Colonic mucosa (tissue), 4 donors: ENCODE measurements at regions not wholly inside any gene's neighbourhood (a gene's known extent, or its start where the extent isn't known, plus 50 kb on each side); places are given as distances from the start of the nearest gene placed in this dataset.
A peak's percentile ranks its signal among the peaks of the same experiment; 100 is the strongest.
"Not testable (repeated sequence)": the region's sequence is repeated elsewhere in the genome, so short reads cannot be mapped to it uniquely, and the experiment has no call there.

Experiments
- DNase-seq: peaks from one replicate; pipeline ENCODE4 v3.0.0-alpha.2; 2020
- H3K27ac ChIP-seq: fragments of 200-600 bp; one replicate; pipeline ENCODE4 v1.8.0; 2021
- H3K27me3 ChIP-seq: fragments of 200-600 bp; one replicate; pipeline ENCODE4 v1.8.0; 2021
- H3K36me3 ChIP-seq: fragments of 200-600 bp; one replicate; pipeline ENCODE4 v1.8.0; 2021
- H3K4me1 ChIP-seq: fragments of 200-600 bp; one replicate; pipeline ENCODE4 v1.8.0; 2021; ENCODE audit warnings: mild to moderate bottlenecking
- H3K4me3 ChIP-seq: fragments of 200-600 bp; one replicate; pipeline ENCODE4 v1.8.0; 2021
- H3K9ac ChIP-seq, 2 donors: one replicate each; pipeline ENCODE4 v1.7.0; 2013; ENCODE audit warnings: control low read depth in 2 of 2, low read depth in 2 of 2, low read length in 2 of 2
- H3K9me3 ChIP-seq: fragments of 200-600 bp; one replicate; pipeline ENCODE4 v1.8.0; 2021
- intact Hi-C: fragments of 100-400 bp; cut with DNase I; formaldehyde crosslinking; loops from one replicate; pipeline ENCODE4 v1.14.1; 2022
- TF ChIP-seq, protein P1 (sequence below): fragments of 200-600 bp; IDR thresholded peaks from one replicate; pipeline ENCODE4 v1.8.0; 2022; ENCODE audit warnings: antibody characterized with exemption, mild to moderate bottlenecking
- donor health status: healthy.
- donor health status: DM: no; HTN: no; CAD: no.
- donor health status: DM: no; HTN: no; CAD: no.

DNA sequence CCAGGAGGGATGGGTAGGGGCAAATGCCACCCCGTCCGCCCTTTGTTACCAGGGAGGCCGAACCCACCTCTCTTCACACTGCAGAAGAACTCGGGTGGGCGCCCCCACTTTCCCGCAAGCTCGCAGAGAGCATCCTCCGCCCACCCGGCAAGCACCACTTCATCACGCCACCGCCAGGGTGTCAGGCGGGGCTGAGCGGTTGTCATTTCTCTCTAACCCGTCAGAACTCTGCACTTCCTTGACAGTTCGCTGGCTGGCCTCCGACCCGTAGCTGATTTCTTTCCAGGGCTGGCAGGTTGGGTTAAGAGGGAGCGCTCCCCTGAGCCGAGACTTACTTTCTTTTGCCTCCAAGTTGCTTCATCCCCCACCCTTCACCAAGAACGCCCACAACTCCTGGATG lies 130.7 kb downstream of the CRLF3 start:
- DNase-seq, result peak; percentile 26

DNA sequence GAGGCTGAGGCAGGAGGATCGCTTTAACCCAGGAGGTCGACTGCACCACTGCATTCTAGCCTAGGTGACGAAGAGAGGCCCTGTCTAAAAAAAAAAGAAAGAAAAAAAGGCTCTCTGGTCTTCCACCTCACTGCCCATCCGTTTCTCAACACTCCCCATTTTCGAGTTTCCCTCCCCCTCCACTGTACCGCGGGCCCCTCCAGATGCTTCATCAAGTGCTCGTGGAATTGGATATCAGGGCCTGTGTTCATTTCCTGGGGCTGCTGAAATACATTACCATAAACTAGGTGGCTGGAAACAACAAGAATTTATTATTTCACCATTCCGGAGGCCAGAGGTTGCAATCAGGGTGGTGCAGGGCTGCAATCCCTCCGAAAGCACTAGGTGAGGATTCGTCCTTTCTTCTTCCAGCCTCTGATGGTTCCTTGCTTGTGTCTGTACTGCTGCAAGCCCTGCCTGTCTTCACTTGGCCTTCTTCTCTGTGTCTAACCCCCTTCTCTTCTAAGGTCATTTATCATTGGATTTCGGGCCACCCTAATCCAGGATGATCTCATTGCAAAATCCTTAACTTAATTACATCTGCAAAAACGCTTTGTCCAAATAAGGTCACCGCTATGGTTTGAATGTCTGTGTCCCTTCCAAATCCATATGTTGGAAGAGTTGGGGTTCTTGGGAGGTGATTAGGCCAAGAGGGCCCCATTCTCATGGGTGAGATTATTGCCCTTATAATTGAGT lies 135.1 kb downstream of the CRLF3 start:
- H3K9me3 ChIP-seq, H3K4me1 ChIP-seq, DNase-seq, H3K4me3 ChIP-seq, H3K27me3 ChIP-seq, H3K36me3 ChIP-seq, H3K9ac ChIP-seq, H3K27ac ChIP-seq, intact Hi-C loops: not testable (repeated sequence)

More for the DNA sequence above, 130.7 kb downstream of the CRLF3 start:
- intact Hi-C loops, H3K36me3 ChIP-seq, H3K9ac ChIP-seq, H3K9me3 ChIP-seq, H3K4me3 ChIP-seq, H3K27ac ChIP-seq, H3K27me3 ChIP-seq, H3K4me1 ChIP-seq: not testable (repeated sequence)
- TF ChIP-seq, protein P1, sequence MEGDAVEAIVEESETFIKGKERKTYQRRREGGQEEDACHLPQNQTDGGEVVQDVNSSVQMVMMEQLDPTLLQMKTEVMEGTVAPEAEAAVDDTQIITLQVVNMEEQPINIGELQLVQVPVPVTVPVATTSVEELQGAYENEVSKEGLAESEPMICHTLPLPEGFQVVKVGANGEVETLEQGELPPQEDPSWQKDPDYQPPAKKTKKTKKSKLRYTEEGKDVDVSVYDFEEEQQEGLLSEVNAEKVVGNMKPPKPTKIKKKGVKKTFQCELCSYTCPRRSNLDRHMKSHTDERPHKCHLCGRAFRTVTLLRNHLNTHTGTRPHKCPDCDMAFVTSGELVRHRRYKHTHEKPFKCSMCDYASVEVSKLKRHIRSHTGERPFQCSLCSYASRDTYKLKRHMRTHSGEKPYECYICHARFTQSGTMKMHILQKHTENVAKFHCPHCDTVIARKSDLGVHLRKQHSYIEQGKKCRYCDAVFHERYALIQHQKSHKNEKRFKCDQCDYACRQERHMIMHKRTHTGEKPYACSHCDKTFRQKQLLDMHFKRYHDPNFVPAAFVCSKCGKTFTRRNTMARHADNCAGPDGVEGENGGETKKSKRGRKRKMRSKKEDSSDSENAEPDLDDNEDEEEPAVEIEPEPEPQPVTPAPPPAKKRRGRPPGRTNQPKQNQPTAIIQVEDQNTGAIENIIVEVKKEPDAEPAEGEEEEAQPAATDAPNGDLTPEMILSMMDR, result peak; percentile 22

DNA sequence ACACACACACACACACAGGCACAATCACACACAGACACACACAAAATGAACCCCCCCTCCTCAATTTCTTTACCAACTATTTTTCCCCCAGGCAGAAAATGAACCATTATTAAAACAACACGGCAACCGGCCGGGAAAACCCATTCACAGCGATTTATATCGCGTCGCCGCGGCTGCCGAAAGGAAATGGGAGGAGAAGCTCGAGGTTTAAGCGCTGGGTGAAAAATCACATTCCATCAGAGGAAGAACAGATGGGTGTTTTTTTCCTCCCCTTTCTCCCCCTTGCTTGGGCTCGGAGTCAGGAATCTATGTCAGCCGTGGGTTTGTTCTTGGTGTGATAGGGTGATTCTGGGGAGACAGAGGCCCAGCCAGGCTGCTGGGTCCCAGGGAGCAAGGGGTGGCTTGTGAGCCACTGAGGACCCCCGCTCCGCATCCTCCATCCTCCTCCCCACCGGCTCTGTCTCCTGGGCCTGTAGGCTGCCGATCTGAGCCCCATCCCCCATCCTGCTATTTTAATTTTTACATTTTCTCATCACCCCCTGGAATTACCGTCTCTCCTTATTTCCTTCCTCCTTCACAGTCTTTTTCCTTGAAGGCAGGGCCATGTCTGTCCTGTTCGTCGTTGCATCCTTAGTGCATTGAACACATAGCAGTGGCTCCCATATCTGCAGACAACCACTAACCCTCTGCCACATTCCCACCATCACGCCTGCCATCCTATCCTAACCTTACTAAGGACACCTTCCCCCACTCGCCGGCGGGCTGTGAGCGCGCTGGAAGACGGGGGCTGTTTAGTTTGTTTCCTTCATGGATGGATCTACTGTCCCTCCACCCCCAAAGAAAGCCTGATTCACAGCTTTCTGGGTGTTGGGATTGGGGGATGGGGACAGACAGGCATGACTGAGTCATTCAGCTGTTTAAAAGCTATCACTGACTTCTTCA lies 137.7 kb downstream of the CRLF3 start:
- H3K4me3 ChIP-seq, H3K4me1 ChIP-seq, H3K27me3 ChIP-seq, H3K9ac ChIP-seq, intact Hi-C loops, H3K36me3 ChIP-seq, H3K9me3 ChIP-seq, H3K27ac ChIP-seq, DNase-seq: not testable (repeated sequence)

DNA sequence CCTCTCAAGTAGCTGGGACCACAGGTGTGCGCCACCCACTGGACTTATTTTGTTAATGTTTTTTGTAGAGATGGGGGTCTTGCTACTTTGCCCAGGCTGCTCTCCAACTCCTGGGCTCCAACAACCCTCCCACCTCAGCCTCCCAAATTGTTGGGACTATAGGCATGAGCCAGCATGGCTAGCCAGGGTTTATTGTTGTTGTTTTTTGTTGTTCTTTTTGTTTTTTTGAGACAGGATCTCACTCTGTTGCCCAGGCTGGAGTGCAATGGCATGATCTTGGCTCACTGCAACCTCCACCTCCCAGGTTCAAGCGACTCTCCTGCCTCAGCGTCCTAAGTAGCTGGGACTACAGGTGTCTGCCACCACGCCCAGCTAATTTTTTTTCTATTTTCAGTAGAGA lies 142.2 kb downstream of the CRLF3 start:
- H3K4me3 ChIP-seq, H3K36me3 ChIP-seq, DNase-seq, H3K27me3 ChIP-seq, H3K9ac ChIP-seq, intact Hi-C loops, H3K4me1 ChIP-seq, H3K9me3 ChIP-seq, H3K27ac ChIP-seq: not testable (repeated sequence)

DNA sequence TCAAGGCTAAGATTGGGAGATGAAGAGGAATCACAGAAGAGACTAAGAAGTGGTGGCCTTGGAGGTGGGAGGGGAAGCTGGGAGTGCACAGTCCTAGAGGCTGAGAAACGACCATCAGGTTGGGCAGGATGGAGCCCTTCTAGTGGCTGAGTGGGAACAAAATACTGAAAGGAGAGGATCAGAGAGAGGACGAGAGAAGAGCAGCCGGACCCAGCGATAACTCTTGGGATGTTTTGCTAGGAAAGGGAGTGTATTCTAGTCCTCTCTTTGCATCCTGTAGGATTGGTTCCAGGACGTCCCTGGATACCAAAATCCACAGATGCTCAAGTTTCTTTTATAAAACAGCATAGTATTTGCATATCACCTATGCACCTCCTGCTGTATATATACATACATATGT lies 143.8 kb downstream of the CRLF3 start:
- H3K4me1 ChIP-seq, H3K36me3 ChIP-seq, DNase-seq, H3K27me3 ChIP-seq, H3K9me3 ChIP-seq, H3K9ac ChIP-seq, intact Hi-C loops, H3K27ac ChIP-seq, H3K4me3 ChIP-seq: not testable (repeated sequence)

DNA sequence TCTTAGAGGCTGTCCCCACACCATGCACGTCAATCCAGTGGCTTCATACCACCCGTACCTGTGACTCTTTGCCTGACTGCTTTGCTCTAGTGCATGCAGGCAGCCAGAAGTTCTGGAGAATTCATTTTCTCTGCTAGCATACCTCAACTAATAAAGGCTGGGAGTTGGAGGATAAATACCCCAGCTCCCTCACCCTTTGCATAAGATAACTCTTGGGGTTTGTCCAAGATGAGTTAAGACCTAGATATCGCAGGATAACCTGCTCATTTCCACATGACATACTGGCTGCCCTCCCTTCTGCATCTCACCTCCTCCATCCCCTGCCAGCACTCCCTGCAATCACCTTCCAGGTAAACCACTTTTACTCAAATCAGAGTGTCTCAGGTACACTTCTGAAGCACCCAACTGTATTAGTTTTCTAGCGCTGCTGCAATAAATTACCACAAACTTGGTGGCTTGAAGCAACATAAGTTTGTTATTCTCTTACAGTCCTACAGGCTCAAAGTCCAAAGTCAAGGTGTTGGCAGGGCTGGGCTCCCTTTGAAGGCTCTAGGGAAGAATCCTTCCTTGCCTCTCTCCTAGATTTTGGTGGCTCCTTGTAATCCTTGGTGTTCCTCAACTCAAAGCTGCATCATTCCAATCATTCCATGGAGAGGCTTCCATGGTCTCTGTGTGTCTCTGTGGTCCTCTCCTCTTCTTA lies 146.8 kb downstream of the CRLF3 start:
- H3K36me3 ChIP-seq, result no peaks in the 10 kb centered on the region
- H3K9me3 ChIP-seq, result no peaks in the 10 kb centered on the region
- TF ChIP-seq, protein P1, result no peak
- H3K4me3 ChIP-seq, result no peak overlapping the region
- intact Hi-C loops, result no loop called here
- H3K27ac ChIP-seq, result no peak overlapping the region
- no peaks in the 10 kb centered on the region for H3K27me3 ChIP-seq
- no peaks in the 10 kb centered on the region for H3K4me1 ChIP-seq
- no peak overlapping the region for H3K9ac ChIP-seq
- no peak for DNase-seq

DNA sequence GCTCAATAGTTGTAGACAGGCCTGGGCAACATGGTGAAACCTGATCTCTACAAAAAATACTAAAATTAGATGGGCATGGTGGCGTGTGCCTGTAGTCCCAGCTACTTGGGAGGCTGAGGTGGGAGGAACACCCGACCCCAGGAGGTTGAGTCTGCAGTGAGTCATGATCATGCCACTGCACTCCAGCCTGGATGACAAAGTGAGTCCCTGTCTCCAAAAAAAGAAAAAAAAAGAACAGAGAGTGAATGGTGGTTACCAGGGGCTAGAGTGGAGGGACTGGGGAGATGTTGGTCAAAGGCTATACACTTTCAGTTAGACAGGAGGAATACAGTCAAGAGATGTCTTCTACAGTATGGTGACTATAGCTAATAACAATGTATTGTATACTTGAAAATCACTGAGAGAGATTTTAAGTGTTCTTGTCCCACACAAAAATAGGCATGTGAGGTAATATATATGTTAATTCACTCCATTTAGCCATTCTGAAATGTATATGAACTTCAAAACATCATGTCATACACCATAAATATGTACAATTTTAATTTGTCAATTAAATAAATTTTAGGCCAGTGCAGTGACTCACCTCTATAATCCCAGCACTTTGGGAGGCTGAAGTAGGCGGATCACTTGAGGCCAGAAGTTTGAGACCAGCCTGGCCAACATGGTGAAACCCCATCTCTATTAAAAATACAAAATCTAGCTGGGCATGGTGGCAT lies 148.6 kb downstream of the CRLF3 start:
- H3K9me3 ChIP-seq, H3K27me3 ChIP-seq, intact Hi-C loops, H3K36me3 ChIP-seq, DNase-seq, H3K27ac ChIP-seq, H3K4me1 ChIP-seq, H3K4me3 ChIP-seq, H3K9ac ChIP-seq: not testable (repeated sequence)

DNA sequence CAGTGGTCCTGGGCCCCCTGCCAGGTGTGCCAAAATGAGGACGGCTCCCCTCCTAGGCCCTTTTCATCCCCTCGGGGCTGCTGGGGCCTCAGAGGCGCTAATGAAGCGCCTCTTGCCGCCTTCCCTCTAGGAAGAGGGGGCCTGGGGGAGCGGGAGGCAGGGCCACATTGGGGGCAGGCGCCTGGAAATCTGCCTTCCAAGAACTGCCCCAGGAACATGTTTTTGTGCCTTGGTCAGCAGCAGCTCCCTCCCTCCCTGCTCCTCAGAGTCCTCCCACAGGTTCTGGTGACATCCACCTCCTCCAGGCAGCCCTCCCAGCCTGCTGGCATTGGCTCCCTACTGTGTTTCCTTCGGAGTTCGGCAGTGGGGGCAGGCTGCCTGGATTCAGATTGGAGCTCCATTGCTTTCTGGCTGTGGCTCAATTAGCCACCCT lies 155.3 kb downstream of the CRLF3 start:
- H3K4me3 ChIP-seq, H3K27ac ChIP-seq: not testable (repeated sequence)

DNA sequence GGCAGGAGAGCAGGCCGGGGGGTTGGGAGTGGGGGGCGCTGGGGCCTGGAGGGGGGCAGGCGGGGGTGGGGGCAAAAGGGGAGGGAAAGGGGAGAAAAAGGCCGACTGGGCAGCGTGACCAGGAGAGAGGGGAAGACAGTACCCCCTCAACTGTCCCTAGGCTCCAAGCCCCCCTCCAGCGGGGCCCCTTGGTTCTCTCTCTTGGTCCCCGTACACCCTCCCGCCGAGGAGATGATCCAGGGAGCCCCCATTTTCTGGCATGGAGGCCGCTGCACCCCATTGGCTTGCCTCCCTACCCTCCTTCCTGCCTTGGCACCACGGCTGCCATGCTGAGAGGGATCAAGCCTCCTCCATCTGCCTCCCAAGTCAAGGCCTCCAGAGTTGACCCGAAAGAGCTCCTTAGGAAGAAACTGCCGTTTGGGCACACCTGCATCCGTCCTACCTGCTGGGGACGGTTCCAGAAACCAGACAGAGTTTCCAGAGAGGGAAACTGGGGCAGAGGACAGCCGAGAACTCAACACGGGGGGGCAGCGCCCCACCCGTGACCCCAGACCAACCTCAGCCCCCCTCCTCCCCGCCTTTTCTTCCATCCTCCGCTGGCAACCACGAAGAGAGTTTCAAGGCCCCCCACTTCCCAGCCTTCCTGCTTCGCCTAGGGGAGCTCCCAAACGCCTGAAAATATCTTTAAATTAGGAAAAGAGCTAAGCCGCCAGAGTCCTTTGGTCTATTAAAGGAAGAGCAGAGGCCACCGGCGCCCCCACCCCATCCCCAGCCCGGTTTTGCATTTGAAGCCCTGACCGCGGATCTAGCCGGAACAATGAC lies 155.9 kb downstream of the CRLF3 start:
- H3K9ac ChIP-seq, H3K4me3 ChIP-seq, H3K36me3 ChIP-seq, H3K9me3 ChIP-seq, H3K27me3 ChIP-seq, H3K4me1 ChIP-seq, intact Hi-C loops, H3K27ac ChIP-seq: not testable (repeated sequence)
- peak; percentile 36 for DNase-seq

More for the DNA sequence above, 155.3 kb downstream of the CRLF3 start:
- H3K36me3 ChIP-seq, intact Hi-C loops, DNase-seq, H3K27me3 ChIP-seq, H3K9me3 ChIP-seq, H3K4me1 ChIP-seq, H3K9ac ChIP-seq: not testable (repeated sequence)
